NB4 (cell line): ENCODE measurements at regions not wholly inside any gene's neighbourhood (a gene's known extent, or its start where the extent isn't known, plus 50 kb on each side); places are given as distances from the start of the nearest gene placed in this dataset.
A peak's percentile ranks its signal among the peaks of the same experiment; 100 is the strongest.

Experiments used
- DNase-seq: peaks from one replicate; pipeline ENCODE4 v3.0.0; 2010; ENCODE audit warnings: low read depth
- H3K4me3 ChIP-seq: one replicate; pipeline ENCODE4 v1.5.1; 2011; ENCODE audit warnings: mild to moderate bottlenecking, low read depth, low read length, moderate library complexity
- MYC ChIP-seq: IDR thresholded peaks from 2 replicates; pipeline ENCODE4 v1.6.1; 2011; ENCODE audit warnings: low read depth, low read length
- POLR2A ChIP-seq: IDR thresholded peaks from 2 replicates; pipeline ENCODE4 v1.6.1; 2011; ENCODE audit warnings: mild to moderate bottlenecking; ENCODE audit not compliant: insufficient read length; ENCODE audit errors: extremely low read depth
- TF ChIP-seq, protein P1 (sequence below): IDR thresholded peaks from one replicate; pipeline ENCODE4 v1.5.1; 2012; ENCODE audit warnings: low read depth, low read length
- TF ChIP-seq, protein P2 (sequence below): IDR thresholded peaks from 2 replicates; pipeline ENCODE4 v1.6.1; 2011; ENCODE audit warnings: low read depth, low read length

DNA sequence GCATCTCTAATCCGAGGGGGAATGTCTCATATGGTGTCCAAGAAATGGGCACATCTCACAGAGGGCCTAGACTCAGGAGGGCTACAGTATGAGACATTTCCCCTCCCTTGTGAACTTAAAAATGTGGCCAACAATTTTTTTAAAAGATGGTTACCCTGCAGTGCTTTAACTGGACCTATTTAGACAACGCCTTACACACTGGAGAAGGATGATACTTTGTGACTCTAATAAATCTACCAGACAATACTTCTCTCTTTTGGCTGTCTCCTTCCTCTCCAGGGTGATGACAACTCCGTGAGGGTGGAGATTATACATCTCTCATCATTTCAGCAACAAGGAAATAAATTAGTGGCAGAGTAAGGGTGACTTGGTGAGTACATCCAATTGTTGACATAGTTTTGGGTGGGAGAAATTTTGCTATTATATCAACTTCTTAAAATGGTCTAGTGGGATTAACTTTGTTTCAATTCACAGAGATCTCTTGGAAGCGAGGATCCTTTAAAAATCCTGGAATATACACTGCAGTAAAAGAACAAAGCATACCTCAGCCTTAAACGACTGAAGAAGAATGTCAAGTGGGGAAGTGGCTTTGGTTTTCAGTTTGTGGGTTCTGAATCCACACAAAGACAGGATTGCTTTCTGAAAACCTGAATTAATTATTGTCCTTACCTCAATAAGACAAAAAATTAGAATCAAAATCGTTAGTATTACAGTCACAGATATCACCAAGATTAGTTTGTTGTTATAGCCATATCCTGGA is 89.8 kb downstream of the KPNA2 start:
- H3K4me3 ChIP-seq, result no peak overlapping the region
- DNase-seq, result no peak
- no peak for TF ChIP-seq POLR2A
- TF ChIP-seq, protein P1, sequence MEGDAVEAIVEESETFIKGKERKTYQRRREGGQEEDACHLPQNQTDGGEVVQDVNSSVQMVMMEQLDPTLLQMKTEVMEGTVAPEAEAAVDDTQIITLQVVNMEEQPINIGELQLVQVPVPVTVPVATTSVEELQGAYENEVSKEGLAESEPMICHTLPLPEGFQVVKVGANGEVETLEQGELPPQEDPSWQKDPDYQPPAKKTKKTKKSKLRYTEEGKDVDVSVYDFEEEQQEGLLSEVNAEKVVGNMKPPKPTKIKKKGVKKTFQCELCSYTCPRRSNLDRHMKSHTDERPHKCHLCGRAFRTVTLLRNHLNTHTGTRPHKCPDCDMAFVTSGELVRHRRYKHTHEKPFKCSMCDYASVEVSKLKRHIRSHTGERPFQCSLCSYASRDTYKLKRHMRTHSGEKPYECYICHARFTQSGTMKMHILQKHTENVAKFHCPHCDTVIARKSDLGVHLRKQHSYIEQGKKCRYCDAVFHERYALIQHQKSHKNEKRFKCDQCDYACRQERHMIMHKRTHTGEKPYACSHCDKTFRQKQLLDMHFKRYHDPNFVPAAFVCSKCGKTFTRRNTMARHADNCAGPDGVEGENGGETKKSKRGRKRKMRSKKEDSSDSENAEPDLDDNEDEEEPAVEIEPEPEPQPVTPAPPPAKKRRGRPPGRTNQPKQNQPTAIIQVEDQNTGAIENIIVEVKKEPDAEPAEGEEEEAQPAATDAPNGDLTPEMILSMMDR, result no peak
- no peak for TF ChIP-seq MYC
- TF ChIP-seq, protein P2, sequence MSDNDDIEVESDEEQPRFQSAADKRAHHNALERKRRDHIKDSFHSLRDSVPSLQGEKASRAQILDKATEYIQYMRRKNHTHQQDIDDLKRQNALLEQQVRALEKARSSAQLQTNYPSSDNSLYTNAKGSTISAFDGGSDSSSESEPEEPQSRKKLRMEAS, result no peak

DNA sequence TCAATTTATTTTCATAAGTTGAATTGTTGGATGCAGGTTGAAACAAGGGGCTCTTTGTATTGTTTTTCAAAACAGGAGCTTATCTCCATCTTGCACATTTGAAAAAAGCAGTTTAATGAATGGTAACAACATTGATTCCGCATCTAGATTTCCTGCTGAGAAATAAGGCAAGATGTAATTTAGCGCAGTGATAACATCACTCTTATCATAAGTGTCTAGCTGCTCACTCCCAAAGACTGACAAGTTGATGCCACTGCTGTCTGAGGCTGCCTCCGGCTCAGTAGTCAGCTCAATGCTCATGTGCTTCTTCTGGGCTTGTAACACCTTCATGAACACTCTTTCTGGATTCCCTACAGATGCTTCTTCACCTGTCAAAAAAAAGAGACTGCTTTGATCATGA is 92.4 kb downstream of the KPNA2 start:
- TF ChIP-seq, protein P2, result no peak
- TF ChIP-seq POLR2A, result no peak
- TF ChIP-seq, protein P1, result no peak
- no peak for TF ChIP-seq MYC
- no peak overlapping the region for H3K4me3 ChIP-seq
- DNase-seq, result no peak

DNA sequence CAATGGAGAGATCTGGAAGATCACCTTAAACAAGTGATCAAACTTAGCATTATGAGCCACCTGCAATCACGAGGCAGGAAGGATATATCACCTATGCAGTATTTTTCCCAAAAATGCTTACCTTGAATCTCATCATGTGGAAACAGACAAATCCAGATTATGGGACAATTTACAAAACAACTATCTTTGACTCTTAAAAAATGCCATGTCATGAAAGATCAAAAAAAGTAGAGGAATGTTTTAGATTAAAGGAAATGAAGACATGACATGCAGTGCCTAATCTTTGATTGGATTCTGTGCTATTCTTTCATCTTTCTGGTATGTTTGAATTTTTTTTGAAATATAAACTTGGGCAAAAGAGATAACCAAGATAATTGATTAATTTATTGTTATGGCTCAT is 95.9 kb downstream of the KPNA2 start:
- DNase-seq, result no peak
- TF ChIP-seq, protein P2, result no peak
- no peak for TF ChIP-seq POLR2A
- TF ChIP-seq, protein P1, result no peak
- H3K4me3 ChIP-seq, result no peak overlapping the region

DNA sequence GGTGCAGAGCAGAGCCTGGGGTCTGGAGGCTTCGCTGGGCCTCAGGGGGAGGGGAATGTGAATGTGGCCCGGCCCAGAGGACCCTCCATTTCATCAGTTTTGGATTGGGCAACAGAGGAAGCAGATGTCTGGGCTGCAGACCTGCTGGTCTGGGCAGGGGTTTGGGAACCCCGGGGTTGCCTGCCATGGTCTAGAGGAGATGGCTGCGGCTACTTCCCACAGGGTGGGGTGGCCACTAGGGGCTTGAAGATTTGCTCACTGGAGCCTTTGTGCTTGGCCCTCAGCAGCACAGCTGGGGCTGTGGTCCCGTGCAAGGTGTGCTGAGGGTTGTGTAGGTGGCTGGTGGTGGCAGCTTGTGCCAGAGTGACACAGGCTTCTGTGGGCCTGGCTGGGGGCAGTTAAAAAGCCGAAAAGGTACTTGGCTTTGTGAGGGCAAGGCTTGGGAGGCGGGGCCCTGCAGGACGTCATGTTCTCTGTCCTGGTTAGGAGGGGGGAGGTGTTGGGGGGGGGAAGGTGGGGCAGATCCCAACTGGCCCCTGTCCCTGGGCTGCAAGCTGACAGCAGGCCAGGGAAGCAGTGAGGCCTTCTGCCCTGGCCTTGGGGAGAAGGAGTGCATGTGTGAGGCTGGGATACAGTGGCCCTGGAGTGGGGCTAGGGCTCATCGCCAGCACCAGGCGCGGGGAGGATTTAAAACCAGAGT is 98.0 kb downstream of the KPNA2 start:
- H3K4me3 ChIP-seq, result no peak overlapping the region
- peak; percentile 90 for DNase-seq
- no peak for TF ChIP-seq POLR2A
- TF ChIP-seq, protein P2, result no peak
- TF ChIP-seq, protein P1, result peak; percentile 46
- peak; percentile 21; the same call in 1 of the 2 replicates for TF ChIP-seq MYC

DNA sequence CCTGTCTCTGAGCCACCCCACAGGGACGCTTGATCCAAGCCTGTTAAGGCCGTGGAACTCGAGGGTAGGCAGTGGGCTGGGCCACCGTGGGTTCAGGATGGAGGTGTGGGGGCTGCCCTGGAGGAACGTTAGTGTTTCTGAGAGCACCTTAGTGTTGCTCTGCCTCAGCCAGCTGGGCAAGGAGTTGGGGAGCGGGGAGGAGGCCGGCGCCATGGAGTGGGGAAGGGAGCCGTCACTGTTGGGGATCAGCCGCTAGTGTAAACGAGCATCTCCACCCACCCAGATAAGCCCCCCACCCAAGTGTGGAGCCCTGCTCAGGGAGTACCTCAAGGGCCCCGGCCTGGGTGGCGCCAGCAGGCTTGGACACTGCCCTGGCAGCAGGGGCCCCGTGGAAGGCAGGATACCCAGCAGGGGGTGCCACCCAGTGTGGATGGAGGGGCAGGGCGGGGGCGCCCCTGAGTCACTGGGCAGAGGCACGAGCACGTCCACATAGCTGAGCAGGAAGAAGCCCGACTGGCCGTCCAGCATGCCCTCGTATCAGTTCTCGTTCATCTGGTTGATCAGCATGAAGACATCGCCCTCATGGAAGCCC is 98.6 kb downstream of the KPNA2 start:
- DNase-seq, result no peak
- TF ChIP-seq, protein P2, result no peak
- TF ChIP-seq MYC, result no peak

DNA sequence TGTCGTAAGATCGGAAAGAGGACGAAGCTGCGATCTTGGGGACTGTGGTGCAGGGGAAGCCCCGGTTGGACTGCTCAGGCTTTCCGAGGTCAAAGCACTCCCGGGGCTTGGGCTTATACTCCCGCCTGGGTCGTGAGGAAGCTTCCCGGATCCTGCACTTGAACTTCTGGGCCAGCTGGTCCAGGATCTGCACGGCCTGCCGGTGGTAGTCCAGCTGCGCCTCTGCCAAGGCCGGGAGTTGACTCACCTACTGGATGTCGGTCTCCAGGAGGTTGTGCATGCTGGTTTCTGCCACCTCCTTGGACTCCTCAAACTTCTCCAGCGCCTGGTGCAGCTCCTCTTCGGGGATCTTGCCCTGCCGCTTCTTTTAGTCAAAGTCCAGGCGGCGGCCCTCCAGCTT is 99.2 kb downstream of the KPNA2 start:
- TF ChIP-seq, protein P2, result no peak
- no peak for TF ChIP-seq MYC
- no peak for TF ChIP-seq POLR2A
- TF ChIP-seq, protein P1, result no peak
- H3K4me3 ChIP-seq, result no peak overlapping the region
- DNase-seq, result no peak

More for the DNA sequence above, 98.6 kb downstream of the KPNA2 start:
- no peak overlapping the region for H3K4me3 ChIP-seq
